ENCODE measurements at regions not wholly inside any gene's neighbourhood (a gene's known extent, or its start where the extent isn't known, plus 50 kb on each side); places are given as distances from the start of the nearest gene placed in this dataset.
"Not testable (repeated sequence)": the region's sequence is repeated elsewhere in the genome, so short reads cannot be mapped to it uniquely, and the experiment has no call there.

GRCh38 chr4:52376132-52376704 lies 282.9 kb downstream of the USP46 start:
- FAIRE-seq, result peak; percentile 95

GRCh38 chr4:52377563-52377962 lies 281.5 kb downstream of the USP46 start:
- FAIRE-seq, result no peak

GRCh38 chr4:52407545-52407944 lies 251.6 kb downstream of the USP46 start:
- no peak for FAIRE-seq

GRCh38 chr4:52408032-52408431 lies 251.1 kb downstream of the USP46 start:
- no peak for FAIRE-seq

GRCh38 chr4:52408471-52408870 lies 250.6 kb downstream of the USP46 start:
- no peak for FAIRE-seq

- not testable (repeated sequence) for FAIRE-seq
Measured at GRCh38 chr4:52409766-52410165, 249.3 kb downstream of the USP46 start.

GRCh38 chr4:52410971-52411370 lies 248.1 kb downstream of the USP46 start:
- no peak for FAIRE-seq

GRCh38 chr4:52420330-52420729 lies 238.8 kb downstream of the USP46 start:
- FAIRE-seq, result no peak

- no peak for FAIRE-seq
Measured at GRCh38 chr4:52421811-52422213, 237.3 kb downstream of the USP46 start.

GRCh38 chr4:52423967-52424366 lies 235.1 kb downstream of the USP46 start:
- FAIRE-seq, result no peak

GRCh38 chr4:52425751-52426326 lies 233.3 kb downstream of the USP46 start:
- FAIRE-seq, result no peak

GRCh38 chr4:52431410-52431809 lies 227.7 kb downstream of the USP46 start:
- FAIRE-seq, result no peak

GRCh38 chr4:52431869-52432268 lies 227.2 kb downstream of the USP46 start:
- no peak for FAIRE-seq

- FAIRE-seq, result not testable (repeated sequence)
Measured at GRCh38 chr4:52442524-52442923, 216.6 kb downstream of the USP46 start.

GRCh38 chr4:52472444-52472843 lies 186.7 kb downstream of the USP46 start:
- FAIRE-seq, result no peak

- FAIRE-seq, result no peak
Measured at GRCh38 chr4:52477191-52477780, 181.8 kb downstream of the USP46 start.

- no peak for FAIRE-seq
Measured at GRCh38 chr4:52483186-52483890, 175.8 kb downstream of the USP46 start.

GRCh38 chr4:52507774-52508173 lies 151.3 kb downstream of the USP46 start:
- FAIRE-seq, result no peak

GRCh38 chr4:52510939-52511565 lies 148.0 kb downstream of the USP46 start:
- no peak for FAIRE-seq

GRCh38 chr4:52511825-52512224 lies 147.3 kb downstream of the USP46 start:
- FAIRE-seq, result no peak

- no peak for FAIRE-seq
Measured at GRCh38 chr4:52512291-52512690, 146.8 kb downstream of the USP46 start.

GRCh38 chr4:52522093-52522492 lies 137.0 kb downstream of the USP46 start:
- not testable (repeated sequence) for FAIRE-seq

- FAIRE-seq, result no peak
Measured at GRCh38 chr4:52529983-52530382, 129.1 kb downstream of the USP46 start.

- FAIRE-seq, result no peak
Measured at GRCh38 chr4:52535793-52536192, 123.3 kb downstream of the USP46 start.
